Keratinocyte (primary cell): ENCODE measurements at regions not wholly inside any gene's neighbourhood (a gene's known extent, or its start where the extent isn't known, plus 50 kb on each side); places are given as distances from the start of the nearest gene placed in this dataset.

Experiments
- EZH2 ChIP-seq: IDR thresholded peaks from one replicate; pipeline ENCODE4 v1.6.1; 2012; ENCODE audit warnings: inconsistent platforms, mild to moderate bottlenecking, low read length, moderate library complexity
- TF ChIP-seq, protein P1 (sequence below), 3 experiments: IDR thresholded peaks in 1 of 3; conservative IDR thresholded peaks in 1 of 3; optimal IDR thresholded peaks in 1 of 3; 2 replicates in 2 of 3; 3 replicates in 1 of 3; pipeline versions ENCODE3 to v1.5.1; 2011; ENCODE audit warnings: low read length in 3 of 3, mild to moderate bottlenecking in 3 of 3, moderate library complexity in 2 of 3, control low read depth in 1 of 3, inconsistent platforms in 1 of 3; ENCODE audit not compliant: insufficient read depth in 2 of 3; ENCODE audit errors: extremely low read depth in 1 of 3

DNA sequence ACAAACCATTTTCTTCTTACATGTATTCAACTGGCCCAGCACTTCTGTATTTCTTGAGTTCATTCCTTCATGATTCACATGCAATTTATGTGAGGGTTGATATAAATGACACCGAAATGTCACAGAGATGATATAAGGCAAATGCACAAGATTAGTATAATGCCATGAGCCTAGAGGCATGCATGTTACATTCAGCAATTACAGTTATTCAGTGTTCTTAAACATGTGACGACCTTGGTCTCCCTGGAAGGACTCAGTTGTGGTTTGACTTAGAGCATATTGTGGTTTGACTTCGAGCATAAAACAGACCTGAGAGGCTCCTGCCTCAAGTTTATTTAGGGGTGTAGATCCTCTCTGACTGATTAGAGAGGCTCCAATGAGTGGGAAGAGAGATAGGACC, 752.1 kb upstream of the POM121L12 start:
- no peak for TF ChIP-seq EZH2
- TF ChIP-seq, protein P1, sequence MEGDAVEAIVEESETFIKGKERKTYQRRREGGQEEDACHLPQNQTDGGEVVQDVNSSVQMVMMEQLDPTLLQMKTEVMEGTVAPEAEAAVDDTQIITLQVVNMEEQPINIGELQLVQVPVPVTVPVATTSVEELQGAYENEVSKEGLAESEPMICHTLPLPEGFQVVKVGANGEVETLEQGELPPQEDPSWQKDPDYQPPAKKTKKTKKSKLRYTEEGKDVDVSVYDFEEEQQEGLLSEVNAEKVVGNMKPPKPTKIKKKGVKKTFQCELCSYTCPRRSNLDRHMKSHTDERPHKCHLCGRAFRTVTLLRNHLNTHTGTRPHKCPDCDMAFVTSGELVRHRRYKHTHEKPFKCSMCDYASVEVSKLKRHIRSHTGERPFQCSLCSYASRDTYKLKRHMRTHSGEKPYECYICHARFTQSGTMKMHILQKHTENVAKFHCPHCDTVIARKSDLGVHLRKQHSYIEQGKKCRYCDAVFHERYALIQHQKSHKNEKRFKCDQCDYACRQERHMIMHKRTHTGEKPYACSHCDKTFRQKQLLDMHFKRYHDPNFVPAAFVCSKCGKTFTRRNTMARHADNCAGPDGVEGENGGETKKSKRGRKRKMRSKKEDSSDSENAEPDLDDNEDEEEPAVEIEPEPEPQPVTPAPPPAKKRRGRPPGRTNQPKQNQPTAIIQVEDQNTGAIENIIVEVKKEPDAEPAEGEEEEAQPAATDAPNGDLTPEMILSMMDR (optimal IDR thresholded peaks at IDR 0.05 in 1 of 3, IDR thresholded peaks at IDR 0.05 in 1 of 3, conservative IDR thresholded peaks at IDR 0.05 in 1 of 3; ENCODE audit: extremely low read depth in 1 of 3, insufficient read depth in 2 of 3, low read length in 3 of 3) = no peak
